B cell (primary cell): ENCODE measurements at regions not wholly inside any gene's neighbourhood (a gene's known extent, or its start where the extent isn't known, plus 50 kb on each side); places are given as distances from the start of the nearest gene placed in this dataset.

ENCODE experiments used
- ATAC-seq: fragments of 200-7000 bp; cut with Tn5 transposase; one replicate; pipeline ENCODE4 v1.10.0; 2021; ENCODE audit warnings: low read depth, mild to moderate bottlenecking, moderate number of reproducible peaks, moderate library complexity
- CTCF ChIA-PET: fragments of 350-600 bp; sonication (Branson Sonifier 250); formaldehyde crosslinking; loops from one replicate; lab custom pipeline; 2021; ENCODE audit warnings: antibody characterized with exemption, inconsistent platforms; lab: Charles Lee
- POLR2A ChIA-PET: fragments of 350-600 bp; sonication (Branson Sonifier 250); formaldehyde crosslinking; loops from one replicate; lab custom pipeline; 2021; ENCODE audit warnings: antibody characterized with exemption; lab: Charles Lee
- DNase-seq: peaks from one replicate; pipeline ENCODE4 v3.0.0; 2013
- H2AFZ ChIP-seq: 2 replicates; pipeline ENCODE4 v1.6.1; 2012; ENCODE audit warnings: mild to moderate bottlenecking, low read depth, low read length; ENCODE audit not compliant: insufficient read depth, poor library complexity, severe bottlenecking
- H3K27ac ChIP-seq, 2 donors: 1 replicate in 1 of 2; 2 replicates in 1 of 2; pipeline ENCODE4 v1.5.1; 2012 to 2013; ENCODE audit warnings: low read length in 2 of 2, mild to moderate bottlenecking in 2 of 2, moderate library complexity in 1 of 2
- H3K27me3 ChIP-seq, 4 experiments: fragments of 200-600 bp in 1 of 4; sonication (generic) in 1 of 4; replicated peaks in 1 of 4; 1 replicate in 2 of 4; 2 replicates in 2 of 4; pipeline versions ENCODE4 v1.6.1 to v1.7.0; 2013 to 2016; ENCODE audit warnings: low read length in 3 of 4, mild to moderate bottlenecking in 2 of 4, mixed read lengths in 1 of 4, moderate library complexity in 1 of 4; ENCODE audit not compliant: insufficient read depth in 4 of 4, control insufficient read depth in 3 of 4; ENCODE audit errors: control extremely low read depth in 1 of 4
- H3K36me3 ChIP-seq, 2 experiments: replicated peaks in 1 of 2; 1 replicate in 1 of 2; 2 replicates in 1 of 2; pipeline versions ENCODE4 v1.6.1 to v1.7.1; 2013; ENCODE audit warnings: low read length in 1 of 2; ENCODE audit not compliant: insufficient read depth in 2 of 2, control insufficient read depth in 1 of 2; ENCODE audit errors: control extremely low read depth in 1 of 2, extremely low read depth in 1 of 2
- H3K4me1 ChIP-seq, 2 donors: fragments of 200-600 bp in 1 of 2; sonication (generic) in 1 of 2; 1 replicate in 1 of 2; 2 replicates in 1 of 2; pipeline versions ENCODE4 v1.5.1 to v1.6.1; 2013 to 2017; ENCODE audit warnings: low read length in 2 of 2; ENCODE audit not compliant: control insufficient read depth in 2 of 2, insufficient read depth in 2 of 2
- H3K4me2 ChIP-seq: replicated peaks from 2 replicates; pipeline ENCODE3; 2012; ENCODE audit warnings: mild to moderate bottlenecking, low read depth, low read length; ENCODE audit not compliant: poor library complexity, severe bottlenecking
- H3K4me3 ChIP-seq, 5 experiments: fragments of 200-600 bp in 1 of 5; sonication (generic) in 1 of 5; 1 replicate in 3 of 5; 2 replicates in 2 of 5; pipeline versions ENCODE4 v1.5.1 to v1.7.0; 2011 to 2016; ENCODE audit warnings: low read length in 4 of 5, mild to moderate bottlenecking in 4 of 5, low read depth in 2 of 5, control low read depth in 1 of 5, moderate library complexity in 1 of 5; ENCODE audit not compliant: insufficient read depth in 1 of 5; ENCODE audit errors: control extremely low read depth in 1 of 5, extremely low read depth in 1 of 5
- H3K79me2 ChIP-seq: fragments of 200-600 bp; sonication (generic); one replicate; pipeline ENCODE4 v1.6.0; 2016; ENCODE audit warnings: low read length; ENCODE audit not compliant: control insufficient read depth, insufficient read depth
- H3K9ac ChIP-seq: fragments of 200-600 bp; sonication (generic); 2 replicates; pipeline ENCODE4 v1.6.1; 2017; ENCODE audit warnings: mild to moderate bottlenecking, low read length, moderate library complexity
- H3K9me3 ChIP-seq, 3 donors: one replicate each; pipeline versions ENCODE4 v1.6.1 to v1.7.1; 2013; ENCODE audit warnings: low read length in 2 of 3; ENCODE audit not compliant: control insufficient read depth in 2 of 3, insufficient read depth in 1 of 3; ENCODE audit errors: control extremely low read depth in 1 of 3
- H4K20me1 ChIP-seq: 2 replicates; pipeline ENCODE4 v1.6.0; 2012; ENCODE audit warnings: mild to moderate bottlenecking, low read length; ENCODE audit not compliant: insufficient read depth, control insufficient read depth, poor library complexity, severe bottlenecking
- H3K27ac Mint-ChIP-seq: one replicate; pipeline ENCODE4 v1.8.0; 2021; ENCODE audit warnings: mixed read lengths
- H3K27me3 Mint-ChIP-seq: one replicate; pipeline ENCODE4 v1.8.0; 2021; ENCODE audit warnings: mixed read lengths
- H3K4me1 Mint-ChIP-seq: one replicate; pipeline ENCODE4 v1.8.0; 2021; ENCODE audit warnings: mixed read lengths
- H3K4me3 Mint-ChIP-seq: one replicate; pipeline ENCODE4 v1.8.0; 2021; ENCODE audit warnings: mixed read lengths
- H3K9me3 Mint-ChIP-seq: one replicate; pipeline ENCODE4 v1.8.0; 2022; ENCODE audit warnings: mixed read lengths; ENCODE audit not compliant: insufficient read depth
- EZH2 ChIP-seq: IDR thresholded peaks from 2 replicates; pipeline ENCODE4 v1.6.1; 2012; ENCODE audit warnings: borderline replicate concordance, low read depth, mild to moderate bottlenecking, moderate library complexity, low read length; ENCODE audit not compliant: insufficient read depth, poor library complexity, severe bottlenecking
- WGBS: methylation state at CpG from one replicate; pipeline ENCODE4 v1.1.5; 2013; ENCODE audit warnings: missing lambda C conversion rate; ENCODE audit not compliant: insufficient coverage; 5-methylcytosine and 5-hydroxymethylcytosine counted together
- intact Hi-C: fragments of 100-400 bp; cut with micrococcal nuclease; formaldehyde crosslinking; loops from one replicate; pipeline ENCODE4 v1.10.0; 2022
- TF ChIP-seq, protein P1 (sequence below): fragments of 200-600 bp; IDR thresholded peaks from one replicate; pipeline ENCODE4 v1.8.0; 2022; ENCODE audit warnings: antibody characterized with exemption, mild to moderate bottlenecking

DNA sequence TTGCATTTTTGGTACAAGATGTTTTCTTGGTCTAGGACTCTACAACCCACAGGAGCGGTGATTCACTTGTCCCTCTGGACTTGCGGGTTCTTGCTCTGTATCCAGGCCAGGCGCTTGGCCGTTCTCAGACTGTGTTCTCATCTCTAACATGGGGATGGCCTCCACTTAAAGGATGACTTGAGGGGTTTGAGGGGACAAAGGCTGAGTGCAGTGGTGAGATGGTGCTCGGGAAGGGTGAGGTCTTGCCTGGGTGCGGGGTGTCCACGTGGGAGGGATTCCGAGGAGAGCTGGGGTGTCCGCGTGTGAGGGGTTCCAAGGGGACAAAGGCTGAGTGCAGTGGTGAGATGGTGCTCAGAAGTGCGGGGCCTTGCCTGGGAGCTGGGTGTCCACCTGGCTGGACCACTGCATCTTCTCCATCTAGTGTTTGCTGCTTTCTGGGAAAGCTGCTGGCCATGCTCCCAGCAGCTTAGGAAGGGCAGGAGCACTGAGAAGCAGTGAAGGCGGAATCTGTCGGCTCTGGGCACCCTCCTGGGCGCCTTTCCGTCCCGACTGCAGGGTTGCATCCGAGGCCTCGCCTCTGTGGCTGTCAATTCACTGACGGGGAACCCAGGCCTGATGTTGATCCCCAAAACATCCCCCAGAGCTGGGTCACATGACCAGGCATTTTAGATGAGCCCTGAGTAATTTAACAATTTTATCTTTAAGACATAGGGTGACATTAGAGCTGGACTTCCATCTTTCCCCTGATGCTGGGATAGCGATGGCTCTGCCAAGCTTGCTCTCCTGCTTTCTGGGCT, 280.5 kb upstream of the IRX4 start:
- Mint-ChIP-seq H3K4me3 (no peak overlapping the region), H3K27ac (no peak overlapping the region), H3K9me3 (no peaks in the 10 kb centered on the region), H3K27me3 (peaks cover 3% of the 10 kb centered on the region), H3K4me1 (no peaks in the 10 kb centered on the region)
- Histone ChIP-seq H3K79me2 (no peaks in the 10 kb centered on the region), H4K20me1 (no peaks in the 10 kb centered on the region), H2AFZ (no peak overlapping the region), H3K36me3 (no peaks in the 10 kb centered on the region), H3K4me2 (no peak overlapping the region), H3K27me3 (no peaks in the 10 kb centered on the region), H3K4me1 (no peaks in the 10 kb centered on the region), H3K27ac (no peak overlapping the region), H3K9ac (no peak overlapping the region), H3K9me3 (peaks cover 0 to 11% (median 0%) of the 10 kb centered on the region in 3 donors), H3K4me3 (no peak overlapping the region)
- CTCF ChIA-PET: no interaction called here
- ATAC-seq (no peak), DNase-seq (no peak)
- intact Hi-C loops: no loop called here
- POLR2A ChIA-PET: no interaction called here
- 91% methylated on average over 19 of the region's 20 CpGs for WGBS
- TF ChIP-seq EZH2: no peak
- TF ChIP-seq, protein P1, sequence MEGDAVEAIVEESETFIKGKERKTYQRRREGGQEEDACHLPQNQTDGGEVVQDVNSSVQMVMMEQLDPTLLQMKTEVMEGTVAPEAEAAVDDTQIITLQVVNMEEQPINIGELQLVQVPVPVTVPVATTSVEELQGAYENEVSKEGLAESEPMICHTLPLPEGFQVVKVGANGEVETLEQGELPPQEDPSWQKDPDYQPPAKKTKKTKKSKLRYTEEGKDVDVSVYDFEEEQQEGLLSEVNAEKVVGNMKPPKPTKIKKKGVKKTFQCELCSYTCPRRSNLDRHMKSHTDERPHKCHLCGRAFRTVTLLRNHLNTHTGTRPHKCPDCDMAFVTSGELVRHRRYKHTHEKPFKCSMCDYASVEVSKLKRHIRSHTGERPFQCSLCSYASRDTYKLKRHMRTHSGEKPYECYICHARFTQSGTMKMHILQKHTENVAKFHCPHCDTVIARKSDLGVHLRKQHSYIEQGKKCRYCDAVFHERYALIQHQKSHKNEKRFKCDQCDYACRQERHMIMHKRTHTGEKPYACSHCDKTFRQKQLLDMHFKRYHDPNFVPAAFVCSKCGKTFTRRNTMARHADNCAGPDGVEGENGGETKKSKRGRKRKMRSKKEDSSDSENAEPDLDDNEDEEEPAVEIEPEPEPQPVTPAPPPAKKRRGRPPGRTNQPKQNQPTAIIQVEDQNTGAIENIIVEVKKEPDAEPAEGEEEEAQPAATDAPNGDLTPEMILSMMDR: no peak

DNA sequence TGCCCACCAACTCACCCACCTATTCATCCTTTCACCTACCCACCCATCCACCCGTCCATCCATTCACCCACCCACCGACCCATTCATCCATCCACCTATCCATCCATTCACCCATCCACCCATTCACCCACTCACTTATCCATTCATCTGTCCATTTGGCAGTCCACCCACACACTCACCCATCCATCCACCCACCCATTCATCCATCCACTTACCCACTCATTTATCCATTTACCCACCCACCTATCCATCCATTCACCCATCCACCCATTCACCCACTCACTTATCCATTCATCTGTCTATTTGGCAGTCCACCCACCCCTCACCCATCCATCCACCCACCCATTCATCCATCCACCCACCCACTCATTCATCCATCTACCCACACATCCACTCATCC, 278.1 kb upstream of the IRX4 start:
- ATAC-seq (no peak), DNase-seq (no peak)
- Histone ChIP-seq H3K27ac (no peak overlapping the region), H3K4me2 (no peak overlapping the region), H3K79me2 (no peaks in the 10 kb centered on the region), H3K9me3 (peaks cover 0 to 21% (median 0%) of the 10 kb centered on the region in 3 donors), H3K9ac (no peak overlapping the region), H3K4me1 (no peaks in the 10 kb centered on the region), H4K20me1 (no peaks in the 10 kb centered on the region), H2AFZ (no peak overlapping the region), H3K36me3 (no peaks in the 10 kb centered on the region), H3K4me3 (no peak overlapping the region), H3K27me3 (no peaks in the 10 kb centered on the region)
- intact Hi-C loops: no loop called here
- ChIA-PET CTCF (no interaction called here), POLR2A (no interaction called here)
- no peaks in the 10 kb centered on the region for H3K4me1 Mint-ChIP-seq
- no peak overlapping the region for H3K27ac Mint-ChIP-seq
- H3K4me3 Mint-ChIP-seq: no peak overlapping the region
- peaks cover 3% of the 10 kb centered on the region for H3K27me3 Mint-ChIP-seq
- no peaks in the 10 kb centered on the region for H3K9me3 Mint-ChIP-seq
- WGBS: 97% methylated on average over 2 of the region's 2 CpGs
- TF ChIP-seq EZH2: no peak
